Suppressor macrophage treated with lipopolysaccharide for 1 hour (primary cell): ENCODE measurements at regions not wholly inside any gene's neighbourhood (a gene's known extent, or its start where the extent isn't known, plus 50 kb on each side); places are given as distances from the start of the nearest gene placed in this dataset.
A peak's percentile ranks its signal among the peaks of the same experiment; 100 is the strongest.

ENCODE experiments used
- DNase-seq, 3 donors: peaks; one replicate each; pipeline ENCODE4 v3.0.0-alpha.2; 2020 to 2022

DNA sequence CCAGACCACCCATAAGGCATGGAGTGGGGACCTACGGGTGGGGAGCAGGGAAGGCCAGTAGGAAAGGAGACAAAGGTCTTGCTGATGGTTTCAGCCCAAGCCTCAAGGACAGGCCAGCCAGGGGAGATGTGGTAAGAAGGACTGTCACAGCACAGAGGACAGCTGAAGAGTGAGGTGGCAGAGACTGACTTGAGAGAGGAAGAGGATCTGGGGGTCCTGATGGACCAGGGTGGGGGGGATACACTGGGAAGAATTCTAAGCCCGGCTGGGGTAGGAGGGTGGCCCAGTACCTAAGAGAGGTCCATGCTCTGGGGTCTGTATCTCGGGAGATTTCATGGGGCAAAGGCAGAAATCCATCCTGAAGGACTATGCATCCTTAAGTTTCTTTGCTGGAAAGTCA lies 66.1 kb upstream of the THY1 start:
- no peak for DNase-seq

DNA sequence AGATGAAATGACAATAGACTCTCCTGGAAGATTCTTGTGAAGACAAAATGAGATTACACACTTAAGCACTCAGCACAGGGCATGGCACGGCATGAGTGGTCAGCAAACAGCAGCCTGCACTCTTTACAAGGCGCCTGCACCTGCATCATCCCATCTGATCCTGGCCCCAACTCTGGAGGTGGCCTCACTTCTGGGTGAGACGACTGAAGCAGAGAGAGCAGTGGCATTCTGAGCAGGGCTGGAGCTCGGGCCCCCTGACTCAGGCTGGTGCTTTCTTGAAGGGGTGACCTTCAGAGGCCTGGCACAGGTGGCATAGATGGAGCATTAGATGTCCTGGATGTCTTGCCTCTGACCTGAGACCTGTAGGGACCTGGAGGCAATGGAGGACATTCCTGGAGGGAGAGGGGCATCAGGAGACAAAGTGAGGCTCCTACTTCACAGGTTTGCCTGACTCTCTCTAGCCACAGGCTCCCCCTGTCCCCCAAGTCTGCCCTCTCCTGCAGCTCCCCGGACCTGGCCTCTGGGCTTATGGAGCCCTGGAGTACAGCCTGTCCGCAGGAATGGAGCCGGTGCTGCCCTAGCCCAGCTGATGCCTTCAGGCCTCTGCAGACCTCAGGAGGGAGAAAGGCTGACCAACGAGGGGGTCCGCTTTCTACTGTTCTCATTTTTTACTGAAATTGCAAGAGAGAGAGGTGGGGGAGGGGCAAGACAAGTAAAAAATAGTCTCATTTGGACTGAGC lies 65.5 kb upstream of the THY1 start:
- DNase-seq = no peak

DNA sequence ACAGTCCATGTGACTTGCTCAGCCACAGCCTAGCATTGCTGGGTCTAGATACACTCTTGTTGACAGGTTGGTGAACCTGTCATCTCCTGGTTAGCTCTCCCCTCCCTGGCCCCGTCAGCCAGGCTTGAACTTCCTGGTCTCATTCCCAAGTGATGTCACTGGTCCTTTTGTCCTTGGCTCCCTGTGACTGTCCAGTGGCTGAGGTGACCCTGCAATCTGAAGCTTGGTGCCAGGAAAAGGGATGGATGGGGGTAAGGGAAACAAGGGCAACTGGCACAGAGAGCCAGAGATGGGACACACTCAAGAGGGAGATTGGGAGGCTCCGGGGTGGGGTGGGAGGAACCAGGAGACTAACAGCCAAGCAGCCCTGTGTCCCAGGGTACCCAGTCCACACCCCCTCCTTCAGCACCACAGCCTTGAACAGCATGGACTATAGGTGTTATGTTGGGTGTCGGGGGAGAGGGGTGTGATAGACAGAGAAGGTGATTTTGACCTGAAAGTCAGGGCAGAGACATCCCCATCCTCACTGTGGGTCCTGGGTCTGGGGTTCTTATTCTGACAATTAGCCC lies 63.8 kb upstream of the THY1 start:
- DNase-seq = no peak

GRCh38 chr11:119486016-119486415 lies 63.0 kb upstream of the THY1 start:
- no peak for DNase-seq

GRCh38 chr11:119484741-119485605 lies 62.0 kb upstream of the THY1 start:
- no peak for DNase-seq

DNA sequence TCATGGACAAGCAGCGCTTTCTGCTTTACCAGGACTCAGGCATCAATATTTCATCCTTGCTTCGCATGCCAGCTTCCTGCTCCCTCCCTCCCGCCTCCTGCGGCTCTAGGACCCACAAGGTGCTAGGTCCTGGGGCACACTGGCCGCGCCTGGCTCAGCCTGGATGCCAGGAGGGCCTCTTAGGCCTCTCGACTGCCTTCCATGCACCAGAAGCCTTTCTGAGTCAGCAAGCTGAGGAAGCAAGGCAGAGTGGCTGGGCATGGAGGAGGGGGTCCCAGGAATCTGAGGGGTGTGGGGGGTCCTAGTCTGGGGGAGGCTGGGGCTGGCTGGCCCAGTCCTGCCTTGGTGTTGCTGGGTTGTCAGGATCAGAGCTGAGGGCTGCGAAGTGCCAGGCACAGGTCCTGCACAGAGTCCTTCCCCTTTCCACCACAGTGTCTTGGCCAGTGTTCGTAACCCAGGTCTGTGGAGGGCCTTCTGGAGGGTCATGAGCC lies 61.0 kb upstream of the THY1 start:
- no peak for DNase-seq

DNA sequence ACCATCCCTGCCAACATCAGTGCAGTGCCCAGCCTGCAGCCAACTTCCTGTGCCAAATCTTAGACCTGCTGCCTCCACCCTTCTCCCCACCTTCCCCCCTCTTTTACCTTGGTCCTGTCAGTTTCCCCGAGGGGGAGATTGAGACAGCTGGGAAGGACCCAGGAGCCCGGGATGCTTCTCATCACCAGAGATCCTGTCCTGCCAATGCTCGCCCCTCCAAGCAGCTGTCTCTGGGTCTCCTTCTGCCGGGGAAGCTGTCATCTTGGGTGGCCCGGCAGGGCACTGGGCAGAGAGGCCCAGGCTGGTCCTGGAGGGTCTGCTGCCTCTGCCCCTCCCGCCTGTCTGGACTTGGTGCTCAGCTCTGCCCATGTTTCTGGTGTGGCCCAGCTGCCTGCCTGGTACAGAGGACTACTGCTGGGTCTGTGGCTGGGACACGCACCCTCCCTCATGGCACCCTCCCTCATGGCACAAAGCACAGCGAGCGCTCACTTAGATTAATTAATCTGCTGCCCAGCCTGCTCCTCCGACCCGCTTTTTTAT lies 60.4 kb upstream of the THY1 start:
- no peak for DNase-seq

DNA sequence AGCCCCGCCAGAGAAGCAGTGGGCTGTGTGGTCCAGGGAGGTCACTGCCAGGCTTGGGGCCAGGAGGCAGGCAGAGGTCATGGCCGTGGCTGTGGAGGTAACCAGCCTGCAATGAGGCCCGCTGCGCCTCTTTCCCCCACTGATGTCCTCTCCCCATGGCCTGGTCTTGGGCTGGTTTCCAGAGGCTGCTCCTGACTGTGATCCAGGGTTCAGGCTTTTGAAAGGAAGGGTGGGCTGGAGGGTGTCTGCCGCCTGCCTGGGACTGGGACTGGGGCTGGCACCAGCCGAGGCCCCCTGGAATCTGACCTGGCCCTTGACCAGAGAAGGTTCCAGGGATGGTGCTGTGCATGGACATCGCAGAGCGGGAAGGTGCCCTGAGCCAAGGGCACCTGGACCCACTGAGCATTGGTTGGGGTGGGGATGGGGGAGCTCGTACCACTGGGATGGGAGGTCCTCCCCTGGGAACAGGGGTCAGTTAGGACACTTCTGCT lies 59.6 kb upstream of the THY1 start:
- DNase-seq = no peak

DNA sequence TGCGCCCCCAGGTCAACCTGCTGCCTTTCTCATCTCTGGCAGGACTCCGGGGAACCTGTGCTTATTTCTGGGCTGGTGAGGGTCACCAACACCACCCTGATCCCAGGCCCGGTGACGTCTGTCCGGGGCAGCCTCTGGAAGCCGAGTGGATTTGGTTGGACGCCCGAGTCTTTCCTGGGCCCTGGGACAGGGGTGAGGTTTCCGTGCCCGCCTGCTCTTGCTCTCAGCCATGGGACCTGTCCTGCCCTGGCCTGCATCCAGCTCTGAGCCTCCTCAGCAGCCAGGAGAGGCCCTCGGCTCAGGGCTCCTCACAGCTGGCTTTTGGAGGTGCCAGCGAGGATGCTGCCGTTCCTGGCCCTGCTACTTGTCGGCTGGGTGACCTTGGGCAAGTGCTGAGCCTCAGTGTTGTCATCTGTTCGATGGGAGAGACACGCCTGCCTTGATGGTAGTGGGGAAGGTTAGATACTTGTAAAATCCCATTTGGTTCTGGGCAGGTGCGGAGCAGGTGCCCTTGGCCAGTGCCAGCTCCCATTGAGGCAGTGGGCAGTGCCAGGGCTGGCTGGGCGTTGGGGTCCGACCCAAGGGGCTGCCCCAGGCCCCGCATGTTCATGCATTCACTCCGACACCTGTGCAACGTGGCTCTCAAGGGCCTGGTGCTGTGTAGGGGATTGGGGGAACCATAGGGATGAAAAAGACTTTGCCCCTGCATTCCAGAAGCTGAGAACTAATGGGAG lies 58.9 kb upstream of the THY1 start:
- DNase-seq = no peak

DNA sequence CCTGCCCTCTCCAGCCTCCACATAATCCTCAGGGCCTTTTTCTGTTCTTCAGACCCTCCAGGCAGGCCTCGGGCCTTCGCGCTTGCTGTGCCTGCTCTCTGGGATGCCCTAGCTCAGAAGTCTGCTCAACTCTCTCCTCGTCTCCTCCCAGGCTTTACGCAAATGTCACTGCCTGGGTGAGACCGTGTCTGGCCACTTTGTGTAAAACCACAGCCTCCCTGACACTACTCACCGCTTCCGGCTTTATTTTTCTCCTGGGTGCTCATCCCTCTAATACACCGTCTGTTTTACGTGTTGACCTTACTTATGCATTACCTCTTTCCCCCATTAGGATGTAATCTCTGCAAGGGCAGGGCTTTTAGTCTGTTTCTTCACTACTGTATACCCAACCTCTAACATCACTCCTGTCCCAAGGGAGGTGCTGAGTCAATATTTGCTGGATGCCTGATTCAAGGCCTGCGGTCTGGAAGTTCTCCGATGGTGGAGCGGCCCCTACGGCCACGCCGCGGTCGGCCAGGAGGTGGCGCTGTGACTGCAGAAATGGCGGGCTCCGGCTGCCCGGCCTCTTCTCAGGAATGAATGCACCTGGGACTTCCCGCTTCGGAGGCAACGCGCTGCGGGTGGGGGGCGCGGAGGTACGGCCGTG lies 58.2 kb upstream of the THY1 start:
- peak; percentile 78 to 86 (median 82) for DNase-seq

- no peak for DNase-seq
Observed at GRCh38 chr11:119480380-119481020, 57.5 kb upstream of the THY1 start.

DNA sequence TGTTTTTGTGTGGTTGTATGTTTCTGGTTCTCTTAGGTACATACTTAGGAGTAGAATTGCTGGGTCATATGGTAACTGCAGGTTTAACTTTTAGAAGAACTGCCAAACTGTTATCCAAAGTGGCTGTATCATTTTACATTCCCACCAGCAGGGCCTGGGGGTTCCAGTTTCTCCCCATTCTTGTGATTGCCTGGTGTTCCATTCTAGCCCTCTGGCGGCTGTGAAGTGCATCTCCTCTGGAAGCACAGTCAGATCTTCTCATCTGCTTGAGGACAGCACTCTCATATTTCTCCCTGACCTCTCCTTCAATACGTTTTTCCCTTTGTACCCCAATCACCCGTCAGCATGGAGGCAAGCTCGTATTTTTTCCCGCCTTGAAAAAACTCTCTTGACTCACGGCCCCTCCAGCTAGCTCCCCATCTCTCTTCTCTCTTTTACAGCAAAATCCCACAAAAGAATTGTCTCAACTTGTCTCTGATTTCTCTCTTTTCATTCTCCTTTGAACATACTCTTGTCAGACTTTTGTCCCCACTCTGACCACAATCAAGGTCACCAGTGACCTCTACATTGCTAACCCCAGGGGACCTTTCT lies 56.8 kb upstream of the THY1 start:
- DNase-seq = peak; percentile 34 to 43 (median 37)

- no peak for DNase-seq
Observed at GRCh38 chr11:119478711-119479285, 55.8 kb upstream of the THY1 start.

DNA sequence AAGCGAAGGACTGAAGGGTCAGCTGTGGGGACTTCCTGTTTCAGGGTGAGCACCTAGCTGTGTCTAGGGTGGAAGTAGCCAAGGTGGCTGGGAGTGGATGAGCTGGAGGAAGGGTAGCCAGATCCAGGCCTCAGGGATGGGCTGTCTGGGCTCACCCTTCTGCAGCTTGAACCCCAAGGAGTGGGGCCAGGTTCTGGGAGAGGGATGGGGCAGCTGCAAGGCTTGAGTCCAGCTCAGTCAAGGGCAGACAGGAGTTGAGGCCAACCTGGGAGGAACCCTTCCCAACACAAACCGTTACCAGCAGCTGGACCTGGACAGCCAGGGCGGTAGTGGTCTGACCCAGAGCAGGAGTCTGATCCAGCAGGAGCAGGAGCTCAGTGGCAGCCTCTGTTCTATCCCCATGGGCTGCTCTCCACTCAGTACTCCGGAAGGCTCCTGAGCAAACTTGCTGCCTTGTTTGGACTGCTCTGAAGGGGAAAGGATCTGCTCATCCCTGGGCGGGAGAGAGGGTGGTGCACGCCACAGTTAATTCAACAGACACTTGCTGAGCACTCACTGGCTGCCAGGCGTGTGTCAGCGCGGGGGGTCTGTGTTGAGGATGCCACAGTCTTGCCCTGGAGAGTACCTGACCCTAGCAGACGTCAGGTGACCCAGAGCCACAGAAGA lies 53.8 kb upstream of the THY1 start:
- DNase-seq = no peak

GRCh38 chr11:119476038-119476437 lies 53.1 kb upstream of the THY1 start:
- DNase-seq = no peak

DNA sequence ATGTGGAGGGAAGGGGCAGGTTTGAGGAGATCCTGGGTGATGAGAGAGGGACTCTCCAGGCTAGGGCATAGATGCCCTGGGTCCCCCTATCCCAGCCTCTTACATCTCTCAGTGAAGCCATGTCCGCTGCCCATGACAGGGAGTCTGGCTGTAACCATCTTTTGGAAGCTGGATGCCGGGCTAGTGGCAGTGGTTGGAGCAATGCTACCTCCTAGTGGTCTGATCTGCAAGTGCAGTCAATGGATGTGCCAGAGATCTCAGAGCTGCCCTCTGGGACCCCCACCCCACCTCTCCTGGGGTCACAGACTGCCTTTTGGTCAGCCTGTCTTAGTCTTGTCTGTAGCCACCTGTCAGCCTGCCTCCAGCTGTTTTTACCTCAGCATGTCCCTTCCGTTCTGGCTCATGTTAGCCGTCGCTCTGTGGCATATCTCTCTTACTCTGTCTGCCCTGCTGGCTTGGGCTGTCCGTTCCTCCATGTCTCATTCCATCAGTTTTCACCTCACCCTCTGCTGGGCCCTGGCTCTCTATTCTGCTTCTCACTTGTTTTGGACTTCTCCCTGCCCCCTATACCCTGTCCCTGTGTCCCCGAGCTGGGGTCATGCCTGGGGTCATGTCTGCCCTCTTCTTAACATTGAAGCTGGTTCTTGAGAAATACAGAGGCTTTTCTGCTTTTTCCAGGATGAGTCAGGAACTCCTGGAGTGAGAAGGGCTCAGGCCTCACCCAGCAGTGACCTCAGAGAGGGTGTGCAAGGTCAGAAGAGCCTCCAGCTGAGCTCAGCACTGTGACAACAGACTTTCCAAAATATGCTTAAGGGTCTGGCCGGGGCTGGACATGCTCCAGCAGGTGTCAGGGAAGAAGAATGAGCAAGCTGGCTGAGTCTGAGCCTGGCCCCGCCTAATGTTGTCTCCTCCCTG lies 52.0 kb upstream of the THY1 start:
- peak; percentile 65 to 76 (median 71) for DNase-seq

- DNase-seq = no peak
Observed at GRCh38 chr11:119473901-119474681, 51.1 kb upstream of the THY1 start.

- no peak for DNase-seq
Observed at GRCh38 chr11:119473226-119473625, 50.3 kb upstream of the THY1 start.
